Astrocyte of the cerebellum (primary cell): ENCODE measurements at regions not wholly inside any gene's neighbourhood (a gene's known extent, or its start where the extent isn't known, plus 50 kb on each side); places are given as distances from the start of the nearest gene placed in this dataset.

ENCODE experiments used
- DNase-seq: peaks from one replicate; pipeline ENCODE4 v3.0.0-alpha.2; 2011; ENCODE audit warnings: low read depth
- H3K4me3 ChIP-seq: 2 replicates; pipeline ENCODE4 v1.5.1; 2011; ENCODE audit warnings: mild to moderate bottlenecking, low read depth, low read length, moderate library complexity
- in situ Hi-C: cut with HindIII; loops from 2 replicates; pipeline ENCODE4 v1.10.0; 2017; ENCODE audit warnings: low sequenced_read_pairs
- TF ChIP-seq, protein P1 (sequence below): IDR thresholded peaks from 2 replicates; pipeline ENCODE4 v1.5.1; 2012; ENCODE audit warnings: low read length, low read depth, moderate library complexity, mild to moderate bottlenecking; ENCODE audit errors: missing control alignments

DNA sequence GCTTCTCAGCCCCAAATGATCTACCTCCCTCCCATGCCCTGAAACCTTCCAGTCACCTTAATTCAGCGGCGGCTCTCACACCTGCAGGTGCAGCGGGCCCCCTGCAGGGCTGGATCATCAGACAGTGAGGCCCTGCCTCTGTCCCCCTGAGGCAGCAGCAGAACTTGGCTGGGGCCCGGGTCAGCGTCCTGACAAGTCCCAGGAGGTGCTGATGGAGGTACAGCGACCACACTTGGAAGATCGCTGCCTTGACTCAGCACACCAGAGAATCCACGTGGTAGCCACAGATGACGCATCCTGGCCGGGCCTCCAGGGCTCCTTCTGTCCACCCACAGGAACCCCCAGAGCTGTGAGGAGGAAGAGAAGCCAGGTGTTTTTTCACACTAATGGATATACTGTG is 116.4 kb upstream of the THBS2 start:
- no peak for DNase-seq
- TF ChIP-seq, protein P1, sequence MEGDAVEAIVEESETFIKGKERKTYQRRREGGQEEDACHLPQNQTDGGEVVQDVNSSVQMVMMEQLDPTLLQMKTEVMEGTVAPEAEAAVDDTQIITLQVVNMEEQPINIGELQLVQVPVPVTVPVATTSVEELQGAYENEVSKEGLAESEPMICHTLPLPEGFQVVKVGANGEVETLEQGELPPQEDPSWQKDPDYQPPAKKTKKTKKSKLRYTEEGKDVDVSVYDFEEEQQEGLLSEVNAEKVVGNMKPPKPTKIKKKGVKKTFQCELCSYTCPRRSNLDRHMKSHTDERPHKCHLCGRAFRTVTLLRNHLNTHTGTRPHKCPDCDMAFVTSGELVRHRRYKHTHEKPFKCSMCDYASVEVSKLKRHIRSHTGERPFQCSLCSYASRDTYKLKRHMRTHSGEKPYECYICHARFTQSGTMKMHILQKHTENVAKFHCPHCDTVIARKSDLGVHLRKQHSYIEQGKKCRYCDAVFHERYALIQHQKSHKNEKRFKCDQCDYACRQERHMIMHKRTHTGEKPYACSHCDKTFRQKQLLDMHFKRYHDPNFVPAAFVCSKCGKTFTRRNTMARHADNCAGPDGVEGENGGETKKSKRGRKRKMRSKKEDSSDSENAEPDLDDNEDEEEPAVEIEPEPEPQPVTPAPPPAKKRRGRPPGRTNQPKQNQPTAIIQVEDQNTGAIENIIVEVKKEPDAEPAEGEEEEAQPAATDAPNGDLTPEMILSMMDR: no peak
- in situ Hi-C loops: no loop called here
- H3K4me3 ChIP-seq: no peak overlapping the region

DNA sequence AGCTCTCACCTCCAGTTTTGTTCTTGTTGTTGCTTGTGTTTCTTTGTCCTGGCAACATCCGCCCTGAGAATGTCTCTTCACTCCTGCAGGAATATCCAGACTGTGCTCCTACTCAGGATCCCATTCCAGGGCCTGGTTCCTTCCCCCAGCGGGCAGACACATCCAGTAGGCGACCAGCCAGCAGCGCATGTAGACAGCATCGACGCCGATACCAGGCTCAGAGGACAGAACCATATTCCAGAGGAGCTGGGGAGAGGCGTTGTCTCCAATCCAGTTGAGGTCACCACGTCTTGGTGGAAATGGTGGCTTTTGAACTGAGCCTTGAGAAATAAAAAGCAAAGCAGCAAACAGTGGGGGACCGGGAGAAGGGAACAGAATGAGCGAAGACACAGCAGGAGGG is 114.6 kb upstream of the THBS2 start:
- in situ Hi-C loops: no loop called here
- DNase-seq: no peak
- H3K4me3 ChIP-seq: no peak overlapping the region
- TF ChIP-seq, protein P1: no peak

DNA sequence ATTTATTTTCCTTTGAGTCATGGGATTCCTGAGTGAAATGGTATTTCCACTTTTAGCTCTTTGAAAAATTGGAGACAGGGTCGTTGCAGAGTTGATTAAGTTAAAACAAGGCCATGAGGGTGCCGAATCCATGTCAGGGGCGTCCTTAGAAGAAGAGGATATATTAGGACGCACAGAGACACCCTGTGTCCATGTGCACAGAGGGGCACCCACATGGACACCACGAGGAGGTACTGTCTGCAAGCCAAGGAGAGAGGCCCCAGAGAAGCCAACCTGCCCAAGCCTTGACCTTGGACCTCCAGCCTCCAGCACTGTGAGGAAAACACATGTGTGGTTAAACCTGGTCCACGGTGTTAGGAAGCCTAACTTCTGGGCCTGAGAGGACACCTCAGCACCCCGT is 113.9 kb upstream of the THBS2 start:
- in situ Hi-C loops: no loop called here
- DNase-seq: no peak
- no peak overlapping the region for H3K4me3 ChIP-seq
- TF ChIP-seq, protein P1: no peak

DNA sequence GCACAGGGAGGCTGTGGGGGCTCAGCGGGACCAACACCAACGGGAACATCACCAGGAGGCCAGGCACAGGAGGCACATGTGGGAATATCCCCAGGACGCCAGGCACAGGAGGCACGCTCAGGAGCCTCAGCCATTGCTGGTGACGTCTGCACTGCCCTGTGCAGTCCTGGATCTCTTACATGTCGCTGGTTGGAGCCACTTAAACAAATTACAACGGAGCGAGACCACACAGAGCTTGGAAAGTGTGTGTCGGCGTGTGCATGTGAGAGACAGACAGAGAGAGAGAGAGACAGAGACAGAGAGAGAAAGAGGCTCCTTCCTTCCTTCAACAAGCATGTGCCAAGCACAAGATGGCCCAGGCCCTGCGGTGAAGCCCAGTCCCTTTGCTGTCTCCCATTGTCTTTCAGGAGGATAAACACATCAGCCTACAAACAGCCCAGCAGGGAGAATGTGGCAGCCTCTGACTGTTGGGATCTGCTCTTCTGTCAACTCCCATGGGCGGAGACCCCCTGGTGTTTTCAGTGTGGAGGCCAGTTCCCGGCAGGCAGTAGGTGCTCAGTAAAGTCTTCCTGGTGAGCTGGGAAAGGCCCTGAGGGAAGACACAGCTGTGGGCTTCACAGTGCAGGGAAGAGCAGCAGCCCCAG is 112.7 kb upstream of the THBS2 start:
- in situ Hi-C loops: no loop called here
- H3K4me3 ChIP-seq: no peak overlapping the region
- no peak for DNase-seq
- TF ChIP-seq, protein P1: no peak

DNA sequence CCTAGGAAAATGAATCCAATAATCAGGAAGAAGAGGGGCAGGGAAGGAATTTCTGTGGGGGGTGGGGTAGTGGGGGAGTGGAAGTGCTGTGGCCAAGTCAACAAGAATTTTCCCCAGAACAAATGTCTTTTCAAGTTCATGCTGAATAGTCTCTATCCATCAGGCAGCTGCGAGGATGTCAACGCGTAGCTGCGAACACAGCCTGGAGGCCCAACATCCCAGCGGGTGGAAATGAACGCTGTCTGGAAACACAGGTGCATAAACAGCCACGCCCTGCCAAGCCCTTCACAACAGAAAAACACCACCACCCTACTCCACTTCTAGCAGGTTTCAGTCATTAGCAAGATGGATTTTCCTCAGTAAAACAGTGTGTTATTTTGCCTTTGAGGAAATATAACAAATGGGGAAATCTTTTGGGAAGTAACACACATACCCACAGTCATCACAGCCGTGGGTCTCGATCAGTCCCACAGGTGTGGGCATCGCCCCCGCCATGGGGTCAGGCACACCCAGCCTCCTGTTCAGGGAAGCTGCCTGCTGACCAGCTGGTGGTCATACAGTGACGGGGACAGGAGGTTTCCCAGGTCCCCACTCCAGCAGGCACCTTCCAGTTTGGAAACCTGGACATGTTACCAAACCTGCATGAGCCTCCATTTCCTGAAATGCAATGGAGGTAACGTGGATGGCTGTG is 112.1 kb upstream of the THBS2 start:
- in situ Hi-C loops: no loop called here
- no peak for DNase-seq
- no peak overlapping the region for H3K4me3 ChIP-seq
- TF ChIP-seq, protein P1: no peak

DNA sequence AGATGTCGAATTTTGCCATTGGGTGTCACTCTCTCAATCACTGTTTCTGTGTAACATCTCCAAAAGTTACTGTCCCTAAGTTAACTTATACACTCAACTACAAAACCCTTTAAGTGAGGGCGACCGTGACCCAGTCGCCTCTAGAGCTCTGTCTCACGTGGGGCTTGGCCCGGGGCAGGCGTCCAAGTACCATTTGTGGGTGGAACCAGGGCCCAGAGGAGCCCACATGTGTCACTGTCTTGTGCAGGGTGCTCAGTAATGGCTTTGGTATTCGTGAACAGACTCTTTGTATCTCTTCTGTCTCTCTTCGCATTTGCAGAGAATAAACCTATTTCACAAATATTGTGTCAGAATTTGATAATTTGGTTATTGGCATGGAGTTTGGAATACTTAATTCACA is 109.9 kb upstream of the THBS2 start:
- in situ Hi-C loops: no loop called here
- TF ChIP-seq, protein P1: no peak
- DNase-seq: no peak
- no peak overlapping the region for H3K4me3 ChIP-seq
